Trophoblast cell (in vitro differentiated cells and primary cell): ENCODE measurements at regions not wholly inside any gene's neighbourhood (a gene's known extent, or its start where the extent isn't known, plus 50 kb on each side); places are given as distances from the start of the nearest gene placed in this dataset.

ENCODE experiments used
- DNase-seq, 2 donors: peaks; one replicate each; pipeline ENCODE4 v3.0.0-alpha.2; 2016
- H2AFZ ChIP-seq: 2 replicates; pipeline ENCODE4 v1.6.1; 2013; ENCODE audit warnings: low read length, moderate library complexity, mild to moderate bottlenecking; ENCODE audit not compliant: insufficient read depth, poor library complexity
- H2AK5ac ChIP-seq: 2 replicates; pipeline ENCODE4 v1.6.1; 2013; ENCODE audit warnings: mild to moderate bottlenecking, low read length
- H2BK120ac ChIP-seq: 2 replicates; pipeline ENCODE4 v1.6.1; 2013; ENCODE audit warnings: low read length, mild to moderate bottlenecking, moderate library complexity; ENCODE audit not compliant: insufficient read depth, poor library complexity
- H2BK12ac ChIP-seq: 2 replicates; pipeline ENCODE4 v1.6.1; 2013; ENCODE audit warnings: mild to moderate bottlenecking, low read length, moderate library complexity
- H2BK5ac ChIP-seq: 2 replicates; pipeline ENCODE4 v1.6.1; 2013; ENCODE audit warnings: low read length, low read depth, moderate library complexity, mild to moderate bottlenecking; ENCODE audit not compliant: poor library complexity
- H3K14ac ChIP-seq: 2 replicates; pipeline ENCODE4 v1.6.1; 2013; ENCODE audit warnings: mild to moderate bottlenecking, low read length
- H3K18ac ChIP-seq: 2 replicates; pipeline ENCODE4 v1.6.1; 2013; ENCODE audit warnings: mild to moderate bottlenecking, low read length
- H3K23ac ChIP-seq: 2 replicates; pipeline ENCODE4 v1.6.1; 2013; ENCODE audit warnings: low read length
- H3K27ac ChIP-seq: 2 replicates; pipeline ENCODE4 v1.5.1; 2013; ENCODE audit warnings: low read depth, mild to moderate bottlenecking, inconsistent platforms, low read length, moderate library complexity
- H3K27me3 ChIP-seq: 2 replicates; pipeline ENCODE4 v1.6.1; 2013; ENCODE audit warnings: inconsistent platforms, mild to moderate bottlenecking, low read length, moderate library complexity; ENCODE audit not compliant: insufficient read depth
- H3K36me3 ChIP-seq, 2 experiments: 1 replicate in 1 of 2; 2 replicates in 1 of 2; pipeline ENCODE4 v1.6.1; 2013; ENCODE audit warnings: low read length in 2 of 2, mild to moderate bottlenecking in 2 of 2, moderate library complexity in 1 of 2; ENCODE audit not compliant: insufficient read depth in 2 of 2, control insufficient read depth in 1 of 2
- H3K4ac ChIP-seq: 2 replicates; pipeline ENCODE4 v1.6.1; 2013; ENCODE audit warnings: low read depth, mild to moderate bottlenecking, low read length, moderate library complexity
- H3K4me1 ChIP-seq, 2 experiments: 1 replicate in 1 of 2; 2 replicates in 1 of 2; pipeline ENCODE4 v1.6.1; 2013; ENCODE audit warnings: low read length in 2 of 2, mild to moderate bottlenecking in 2 of 2, moderate library complexity in 1 of 2; ENCODE audit not compliant: insufficient read depth in 2 of 2, control insufficient read depth in 1 of 2
- H3K4me2 ChIP-seq: 2 replicates; pipeline ENCODE4 v1.6.1; 2013; ENCODE audit warnings: inconsistent platforms, mild to moderate bottlenecking, low read length, moderate library complexity
- H3K4me3 ChIP-seq: 2 replicates; pipeline ENCODE4 v1.5.1; 2013; ENCODE audit warnings: mild to moderate bottlenecking, low read depth, low read length, inconsistent platforms
- H3K79me1 ChIP-seq: one replicate; pipeline ENCODE4 v1.6.1; 2013; ENCODE audit warnings: low read length
- H3K79me2 ChIP-seq: 2 replicates; pipeline ENCODE4 v1.6.1; 2013; ENCODE audit warnings: low read length, mild to moderate bottlenecking; ENCODE audit not compliant: control insufficient read depth, insufficient read depth, poor library complexity
- H3K9ac ChIP-seq: 2 replicates; pipeline ENCODE4 v1.6.1; 2013; ENCODE audit warnings: mild to moderate bottlenecking, low read length
- H3K9me3 ChIP-seq: 2 replicates; pipeline ENCODE4 v1.6.1; 2013; ENCODE audit warnings: low read depth, mild to moderate bottlenecking, control low read depth, inconsistent platforms, low read length; ENCODE audit not compliant: insufficient read depth
- H4K12ac ChIP-seq: 2 replicates; pipeline ENCODE4 v1.6.1; 2013; ENCODE audit warnings: low read depth, mild to moderate bottlenecking, low read length, moderate library complexity
- H4K8ac ChIP-seq: 2 replicates; pipeline ENCODE4 v1.6.1; 2013; ENCODE audit warnings: low read depth, mild to moderate bottlenecking, low read length, moderate library complexity
- H4K91ac ChIP-seq: one replicate; pipeline ENCODE4 v1.6.1; 2013; ENCODE audit warnings: low read depth, mild to moderate bottlenecking, low read length, moderate library complexity
- WGBS: extraction: QIAGEN DNeasy Blood & Tissue Kit; methylation state at CpG from one replicate; pipeline ENCODE4 v1.1.7; 2013; ENCODE audit warnings: missing lambda C conversion rate; ENCODE audit not compliant: insufficient read length, insufficient coverage; ENCODE audit errors: extremely low coverage; 5-methylcytosine and 5-hydroxymethylcytosine counted together

DNA sequence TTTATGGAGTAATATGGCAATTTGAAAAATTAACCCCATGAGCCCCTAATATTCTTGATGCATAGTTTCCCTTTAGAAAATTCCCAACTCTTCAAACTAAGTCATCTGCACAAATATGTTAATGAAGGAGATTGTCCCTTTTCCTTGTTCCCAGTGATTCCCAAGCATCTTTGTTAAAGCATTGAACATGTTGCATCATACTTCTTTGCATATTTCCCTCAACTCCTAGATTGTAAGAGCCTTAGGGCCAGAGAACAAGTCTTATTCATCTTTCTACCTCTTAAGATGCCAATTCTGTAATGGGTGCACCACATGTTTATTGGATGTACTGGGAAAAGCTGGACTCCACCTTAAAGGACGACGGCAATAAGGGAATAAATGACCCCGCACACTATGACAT is 223.4 kb downstream of the PLK2 start:
- DNase-seq: no peak
- Histone ChIP-seq H3K4ac (no peak overlapping the region), H3K79me1 (peaks cover 3% of the 10 kb centered on the region), H3K9me3 (no peaks in the 10 kb centered on the region), H3K4me2 (no peak overlapping the region), H3K14ac (no peak overlapping the region), H3K79me2 (no peaks in the 10 kb centered on the region), H3K4me1 (no peaks in the 10 kb centered on the region), H3K23ac (no peak overlapping the region), H2BK12ac (no peak overlapping the region), H3K27me3 (no peaks in the 10 kb centered on the region), H2BK5ac (no peak overlapping the region), H3K4me3 (no peak overlapping the region), H4K8ac (no peak overlapping the region), H2AK5ac (no peak overlapping the region), H3K27ac (no peak overlapping the region), H3K18ac (no peak overlapping the region), H3K36me3 (no peaks in the 10 kb centered on the region), H4K12ac (no peak overlapping the region), H4K91ac (no peak overlapping the region), H3K9ac (no peak overlapping the region), H2AFZ (no peak overlapping the region), H2BK120ac (no peak overlapping the region)
- no CpG with 5 or more reads among the region's 3 CpGs for WGBS

DNA sequence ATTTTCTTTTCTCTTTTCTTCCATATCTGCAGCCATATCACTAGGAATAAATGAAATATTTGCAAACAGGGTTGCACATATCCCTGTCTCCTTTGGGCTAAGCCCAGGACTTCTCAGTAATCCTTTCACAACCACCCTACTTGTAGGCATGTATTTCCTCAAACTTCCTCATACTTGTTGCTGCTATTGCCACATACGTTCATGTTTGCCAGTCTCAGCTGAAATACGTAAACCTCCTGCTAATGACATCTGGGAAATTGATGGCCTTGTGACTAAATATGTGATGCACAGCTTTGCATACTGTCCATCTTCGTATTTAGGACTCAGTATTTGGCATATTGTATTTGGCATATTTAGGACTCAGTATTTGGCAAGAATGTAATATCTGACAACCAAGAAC is 224.6 kb downstream of the PLK2 start:
- Histone ChIP-seq H3K18ac (no peak overlapping the region), H2AFZ (no peak overlapping the region), H3K27me3 (no peaks in the 10 kb centered on the region), H3K14ac (no peak overlapping the region), H2AK5ac (no peak overlapping the region), H4K91ac (no peak overlapping the region), H3K4me1 (no peaks in the 10 kb centered on the region), H3K23ac (no peak overlapping the region), H2BK120ac (no peak overlapping the region), H2BK5ac (no peak overlapping the region), H3K79me2 (no peaks in the 10 kb centered on the region), H4K8ac (no peak overlapping the region), H3K9me3 (no peaks in the 10 kb centered on the region), H3K4ac (no peak overlapping the region), H3K4me2 (no peak overlapping the region), H3K9ac (no peak overlapping the region), H3K36me3 (no peaks in the 10 kb centered on the region), H3K79me1 (no peaks in the 10 kb centered on the region), H3K27ac (no peak overlapping the region), H3K4me3 (no peak overlapping the region), H4K12ac (no peak overlapping the region), H2BK12ac (no peak overlapping the region)
- no CpG with 5 or more reads among the region's 3 CpGs for WGBS
- peak; percentile 62 to 90 for DNase-seq

DNA sequence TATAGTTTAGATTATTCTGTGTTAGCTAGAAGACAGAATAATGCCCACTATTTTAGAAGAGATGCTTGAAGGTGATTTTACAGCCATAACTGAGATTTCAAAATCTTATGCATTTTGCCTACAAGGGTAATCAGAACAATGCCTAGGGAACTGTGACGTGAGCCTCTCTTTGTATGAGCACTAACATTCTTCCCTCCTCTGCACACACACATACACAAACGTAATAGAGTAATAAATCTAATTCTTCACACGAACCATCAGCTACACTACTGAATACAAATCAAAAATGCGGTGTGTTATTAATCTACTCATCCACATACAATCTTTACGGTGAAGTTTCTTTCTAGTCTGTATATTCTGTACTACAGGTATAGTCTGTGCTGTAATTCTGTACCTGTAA is 227.8 kb downstream of the PLK2 start:
- Histone ChIP-seq H3K79me2 (no peaks in the 10 kb centered on the region), H3K27me3 (no peaks in the 10 kb centered on the region), H3K4me1 (peaks cover 0 to 3% of the 10 kb centered on the region in 2 experiments), H4K91ac (no peak overlapping the region), H2BK5ac (no peak overlapping the region), H2AK5ac (no peak overlapping the region), H3K4ac (no peak overlapping the region), H2BK120ac (no peak overlapping the region), H2AFZ (no peak overlapping the region), H2BK12ac (no peak overlapping the region), H3K14ac (no peak overlapping the region), H3K18ac (no peak overlapping the region), H3K36me3 (no peaks in the 10 kb centered on the region), H4K12ac (no peak overlapping the region), H3K4me2 (no peak overlapping the region), H3K4me3 (no peak overlapping the region), H3K9me3 (no peaks in the 10 kb centered on the region), H3K23ac (no peak overlapping the region), H4K8ac (no peak overlapping the region), H3K9ac (no peak overlapping the region), H3K79me1 (peaks cover 3% of the 10 kb centered on the region), H3K27ac (no peak overlapping the region)
- DNase-seq: peak in 1 of 2 donors; percentile 46
- no CpG with 5 or more reads among the region's 5 CpGs for WGBS

DNA sequence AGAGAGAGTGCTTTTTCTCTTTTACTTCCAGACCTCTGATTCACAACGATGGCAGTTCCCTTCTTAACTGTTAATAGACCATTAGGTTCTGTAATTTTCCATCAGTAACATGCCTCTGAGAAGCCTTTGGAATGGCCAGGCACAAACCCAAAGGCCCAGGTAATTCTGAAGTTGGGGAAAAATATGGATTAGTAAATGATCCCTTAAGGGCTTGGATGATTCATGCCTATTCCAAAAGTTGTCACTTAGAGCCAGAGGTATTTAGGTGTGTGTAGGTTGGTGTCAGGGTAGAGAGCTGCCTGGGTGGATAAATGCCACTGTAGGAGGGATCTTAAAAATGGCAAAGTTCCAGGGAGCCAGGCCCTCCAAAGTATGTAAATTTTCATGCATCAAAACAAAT is 228.8 kb downstream of the PLK2 start:
- H2BK12ac ChIP-seq: no peak overlapping the region
- H3K4me1 ChIP-seq: peaks cover 0 to 3% of the 10 kb centered on the region in 2 experiments
- no peak overlapping the region for H3K9ac ChIP-seq
- no peaks in the 10 kb centered on the region for H3K79me2 ChIP-seq
- H2BK5ac ChIP-seq: no peak overlapping the region
- H2BK120ac ChIP-seq: no peak overlapping the region
- whole genome bisulfite sequencing: no CpG with 5 or more reads among the region's 1 CpG
- no peak overlapping the region for H4K8ac ChIP-seq
- no peak overlapping the region for H3K27ac ChIP-seq
- no peak overlapping the region for H3K4me3 ChIP-seq
- peaks cover 3% of the 10 kb centered on the region for H3K79me1 ChIP-seq
- H3K14ac ChIP-seq: no peak overlapping the region
- no peak overlapping the region for H3K4me2 ChIP-seq
- no peaks in the 10 kb centered on the region for H3K36me3 ChIP-seq
- H4K12ac ChIP-seq: no peak overlapping the region
- no peak overlapping the region for H3K23ac ChIP-seq
- DNase-seq: peak; percentile 4 to 66
- no peak overlapping the region for H2AFZ ChIP-seq
- H4K91ac ChIP-seq: no peak overlapping the region
- H3K27me3 ChIP-seq: no peaks in the 10 kb centered on the region
- no peak overlapping the region for H3K18ac ChIP-seq
- no peaks in the 10 kb centered on the region for H3K9me3 ChIP-seq
- no peak overlapping the region for H3K4ac ChIP-seq
- H2AK5ac ChIP-seq: no peak overlapping the region
